OCI-LY1 (cell line): ENCODE measurements at regions not wholly inside any gene's neighbourhood (a gene's known extent, or its start where the extent isn't known, plus 50 kb on each side); places are given as distances from the start of the nearest gene placed in this dataset.

Experiments used
- CTCF ChIP-seq: fragments of 200-600 bp; sonication (generic), shearing (Covaris generic); IDR thresholded peaks from 2 replicates; pipeline ENCODE4 v1.5.1; 2017; ENCODE audit warnings: mild to moderate bottlenecking, antibody characterized with exemption, low read length, moderate library complexity, mixed read lengths
- EZH2 ChIP-seq: fragments of 200-600 bp; sonication (generic), shearing (Covaris generic); IDR thresholded peaks from 2 replicates; pipeline ENCODE4 v1.8.0; 2017; ENCODE audit warnings: borderline replicate concordance, mixed run types, mild to moderate bottlenecking, antibody characterized with exemption, low read length, moderate library complexity, mixed read lengths

- TF ChIP-seq CTCF (no peak), EZH2 (no peak)
Measured at GRCh38 chr13:68440874-68441273, 1210.7 kb upstream of the PCDH9 start.
